ENCODE measurements at regions not wholly inside any gene's neighbourhood (a gene's known extent, or its start where the extent isn't known, plus 50 kb on each side); places are given as distances from the start of the nearest gene placed in this dataset.

- no peak for DNase-seq
Measured at GRCh38 chr2:59956981-59957380, 596.5 kb downstream of the BCL11A start.

GRCh38 chr2:59947917-59948541, 605.4 kb downstream of the BCL11A start:
- no peak for DNase-seq

- DNase-seq: no peak
Measured at GRCh38 chr2:59947209-59947608, 606.2 kb downstream of the BCL11A start.

- no peak for DNase-seq
Measured at GRCh38 chr2:59939236-59939635, 614.2 kb downstream of the BCL11A start.

GRCh38 chr2:59938181-59938580, 615.3 kb downstream of the BCL11A start:
- no peak for DNase-seq

GRCh38 chr2:59936048-59936447, 617.4 kb downstream of the BCL11A start:
- no peak for DNase-seq

GRCh38 chr2:59935005-59935404, 618.4 kb downstream of the BCL11A start:
- DNase-seq: no peak

GRCh38 chr2:59933948-59934347, 619.5 kb downstream of the BCL11A start:
- no peak for DNase-seq

GRCh38 chr2:59932341-59932740, 621.1 kb downstream of the BCL11A start:
- DNase-seq: no peak

- no peak for DNase-seq
Measured at GRCh38 chr2:59930430-59930829, 623.0 kb downstream of the BCL11A start.

- DNase-seq: no peak
Measured at GRCh38 chr2:59926731-59927130, 626.7 kb downstream of the BCL11A start.

GRCh38 chr2:59925321-59925720, 628.1 kb downstream of the BCL11A start:
- no peak for DNase-seq

- no peak for DNase-seq
Measured at GRCh38 chr2:59924346-59924745, 629.1 kb downstream of the BCL11A start.

- no peak for DNase-seq
Measured at GRCh38 chr2:59922450-59922849, 631.0 kb downstream of the BCL11A start.

GRCh38 chr2:59921743-59922142, 631.7 kb downstream of the BCL11A start:
- no peak for DNase-seq

- no peak for DNase-seq
Measured at GRCh38 chr2:59920961-59921360, 632.5 kb downstream of the BCL11A start.

GRCh38 chr2:59920307-59920706, 633.1 kb downstream of the BCL11A start:
- DNase-seq: no peak

GRCh38 chr2:59919579-59919978, 633.9 kb downstream of the BCL11A start:
- DNase-seq: no peak

- no peak for DNase-seq
Measured at GRCh38 chr2:59912042-59912441, 641.4 kb downstream of the BCL11A start.

GRCh38 chr2:59910166-59910565, 643.3 kb downstream of the BCL11A start:
- DNase-seq: no peak

- DNase-seq: no peak
Measured at GRCh38 chr2:59909147-59909546, 644.3 kb downstream of the BCL11A start.

GRCh38 chr2:59905731-59906130, 647.7 kb downstream of the BCL11A start:
- no peak for DNase-seq

- DNase-seq: peak; percentile 24
Measured at GRCh38 chr2:59903994-59904544, 649.4 kb downstream of the BCL11A start.

- peak; percentile 4 for DNase-seq
Measured at GRCh38 chr2:59900728-59901452, 652.6 kb downstream of the BCL11A start.

- DNase-seq: no peak
Measured at GRCh38 chr2:59899692-59900091, 653.8 kb downstream of the BCL11A start.

All from NCI-H146 (cell line).